ENCODE measurements at regions not wholly inside any gene's neighbourhood (a gene's known extent, or its start where the extent isn't known, plus 50 kb on each side); places are given as distances from the start of the nearest gene placed in this dataset.
"Not testable (repeated sequence)": the region's sequence is repeated elsewhere in the genome, so short reads cannot be mapped to it uniquely, and the experiment has no call there.

DNA sequence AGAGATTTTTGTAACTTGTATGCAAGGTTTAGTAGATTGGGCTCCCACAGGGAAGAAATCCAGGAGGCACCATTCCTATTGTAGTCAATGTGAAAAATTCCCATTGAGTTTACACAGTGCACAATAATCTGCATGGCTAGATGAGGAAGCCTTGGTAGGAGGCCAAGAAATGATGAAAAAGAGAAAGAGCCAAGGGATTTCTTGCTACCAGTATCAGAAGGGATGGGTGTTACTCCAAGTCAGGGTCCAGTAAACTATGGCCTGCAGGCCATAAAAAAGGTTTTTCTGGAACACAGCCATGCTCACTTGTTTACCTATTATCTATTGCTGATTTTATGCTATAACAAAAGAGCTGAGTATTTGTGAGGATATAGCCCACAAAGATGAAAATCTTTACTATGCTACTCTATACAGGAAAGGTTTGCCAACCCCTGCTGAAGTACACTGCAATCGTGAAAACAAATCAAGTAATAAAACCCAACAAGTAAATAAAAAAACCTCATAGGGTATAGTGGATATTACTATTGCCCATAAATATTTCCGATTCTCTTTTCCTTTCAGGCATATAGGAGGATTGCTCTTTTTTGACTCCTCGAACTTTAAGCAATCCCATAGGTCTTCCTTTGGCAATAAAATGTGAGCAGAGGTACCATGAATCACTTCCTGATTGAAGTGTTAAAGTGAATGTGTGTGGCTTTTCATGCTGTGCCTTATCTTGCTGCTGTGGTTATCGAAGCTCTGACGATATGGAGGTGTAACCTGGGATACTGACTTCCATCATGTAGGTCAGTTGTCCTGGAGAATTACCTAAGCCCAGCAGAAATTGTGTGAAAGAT lies 256.3 kb upstream of the MAGI2 start:
- DNase-seq = no peak

DNA sequence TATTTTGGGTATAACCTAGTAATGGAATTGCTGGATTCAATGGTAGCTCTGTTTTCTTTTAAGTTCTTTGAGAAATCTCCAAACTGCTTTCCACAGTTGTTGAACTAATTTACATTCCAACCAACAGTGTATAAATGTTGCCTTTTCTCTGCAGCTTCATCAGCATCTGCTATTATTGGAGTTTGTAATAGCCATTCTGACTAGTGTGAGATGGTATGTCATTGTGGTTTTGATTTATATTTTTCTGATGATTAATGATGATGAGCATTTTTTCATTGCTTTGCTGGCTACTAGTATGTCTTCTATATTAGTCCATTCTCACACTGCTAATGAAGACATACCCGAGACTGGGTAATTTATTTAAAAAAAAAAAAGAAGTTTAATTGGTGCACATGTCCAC lies 248.6 kb upstream of the MAGI2 start:
- no peak for DNase-seq

DNA sequence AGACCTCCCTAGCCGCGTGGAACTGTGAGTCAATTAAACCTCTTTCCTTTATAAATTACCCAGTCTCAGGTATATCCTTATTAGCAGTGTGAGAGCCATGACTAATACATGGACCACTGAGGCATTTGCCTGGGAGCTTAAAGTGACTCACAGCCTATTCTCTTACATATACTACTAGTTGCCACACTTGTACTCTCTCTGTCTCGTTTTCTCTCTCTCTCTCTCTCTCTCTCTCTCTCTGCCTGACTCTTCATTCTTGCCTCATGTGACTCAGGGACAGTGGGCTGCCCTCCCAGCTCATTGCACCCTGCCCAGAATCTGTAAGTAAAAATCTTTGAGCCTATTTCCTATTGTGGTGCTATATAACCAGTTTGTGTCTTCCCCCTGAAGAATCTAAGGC lies 238.5 kb upstream of the MAGI2 start:
- no peak for DNase-seq

DNA sequence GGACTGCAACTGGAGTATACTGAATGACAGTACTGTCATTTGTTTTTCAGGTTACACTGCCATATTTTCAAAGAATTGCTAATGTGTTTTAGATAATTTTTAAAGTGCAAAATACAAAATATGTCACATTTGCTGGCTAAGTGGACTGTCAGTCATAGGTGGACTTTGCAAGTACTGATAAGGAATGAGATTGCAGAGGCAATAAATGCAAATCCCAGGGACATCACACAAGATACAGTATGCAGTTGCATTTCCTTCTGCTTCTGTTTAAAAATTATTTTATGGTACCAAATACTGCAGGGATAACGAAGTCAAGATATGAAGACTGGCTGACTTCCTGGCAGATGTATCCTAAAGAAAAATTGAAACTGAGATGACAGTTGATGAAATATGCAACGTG lies 237.6 kb upstream of the MAGI2 start:
- no peak for DNase-seq

DNA sequence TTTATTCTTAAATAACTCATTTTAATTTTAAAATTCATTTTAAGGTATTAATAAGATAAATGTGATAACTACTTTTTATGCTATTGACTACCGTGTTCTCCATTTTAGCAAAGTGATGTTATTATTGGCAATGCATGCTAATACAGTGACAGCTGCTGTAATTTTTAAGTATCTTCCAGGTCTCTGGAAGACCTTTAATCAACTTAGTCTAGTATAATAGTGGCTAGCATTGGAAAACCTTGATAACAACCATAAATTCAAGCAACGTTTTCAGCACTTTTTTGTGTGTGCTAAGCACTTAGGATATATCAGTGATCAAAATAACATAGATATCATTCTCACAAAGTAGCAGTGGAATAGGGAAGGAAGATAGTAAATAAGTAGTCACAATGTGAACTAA lies 230.9 kb upstream of the MAGI2 start:
- no peak for DNase-seq

DNA sequence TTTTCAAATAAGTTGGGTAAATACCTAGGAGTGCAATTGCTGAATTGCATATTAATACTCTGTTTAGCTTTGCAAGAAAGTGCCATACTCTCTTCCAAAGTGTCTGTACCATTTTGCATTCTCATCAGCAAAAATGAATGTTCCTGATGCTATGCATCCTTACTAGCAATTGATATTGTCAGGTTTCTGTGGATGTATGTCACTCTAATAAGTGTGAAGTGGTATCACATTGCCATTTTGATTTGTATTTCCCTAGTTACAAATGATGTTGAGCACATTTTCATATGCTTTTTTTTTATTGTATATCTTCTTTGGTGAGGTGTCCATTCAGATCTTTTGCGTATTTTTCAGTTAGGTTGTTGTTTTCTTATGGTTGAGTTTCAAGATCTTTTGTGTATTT lies 230.4 kb upstream of the MAGI2 start:
- DNase-seq = no peak

DNA sequence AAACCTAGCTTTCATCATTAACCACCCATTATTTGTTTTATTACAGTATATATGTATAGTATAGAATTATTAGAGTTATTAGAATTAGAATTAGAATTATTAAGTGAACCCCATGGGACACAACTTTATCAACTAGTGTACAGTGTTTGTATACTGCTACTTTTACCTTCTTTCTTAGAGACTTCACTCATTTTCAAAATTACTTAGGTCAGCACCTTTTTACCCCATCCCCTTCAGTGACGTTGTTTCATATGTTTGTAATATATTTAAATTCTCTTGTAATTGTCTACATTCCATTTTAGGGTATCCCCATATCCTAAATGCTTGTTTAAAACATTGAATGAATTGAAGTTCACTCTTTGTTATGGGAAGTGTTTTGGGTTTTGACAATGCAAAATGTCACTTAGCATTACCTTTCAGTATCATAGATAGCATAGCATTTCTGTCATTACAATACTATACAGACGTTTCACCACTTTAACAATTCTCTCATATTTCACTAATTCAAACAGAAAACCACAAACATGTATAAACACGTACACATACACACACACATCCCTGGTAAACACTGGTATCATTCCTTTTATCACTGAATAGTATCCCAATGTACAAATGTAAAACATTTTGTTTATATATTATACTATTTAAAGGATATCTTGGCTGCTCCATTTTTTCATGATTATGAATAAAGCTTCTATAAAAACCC lies 229.9 kb upstream of the MAGI2 start:
- no peak for DNase-seq

DNA sequence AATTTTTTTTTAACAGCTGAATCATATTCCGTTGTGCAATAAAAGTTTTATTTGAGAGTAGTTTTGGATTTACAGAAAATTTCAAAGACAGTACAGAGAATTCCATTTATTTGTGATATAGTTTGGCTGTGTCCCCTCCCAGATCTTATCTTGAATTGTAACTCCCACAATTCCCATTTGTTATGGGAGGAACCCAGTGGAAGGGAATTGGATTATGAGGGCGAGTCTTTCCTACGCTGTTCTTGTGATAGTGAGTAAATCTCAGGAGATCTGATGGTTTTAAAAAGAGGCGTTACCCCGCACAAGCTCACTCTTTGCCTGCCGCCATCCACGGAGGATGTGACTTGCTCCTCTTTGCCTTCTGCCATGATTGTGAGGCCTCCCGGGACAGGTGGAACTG lies 228.0 kb upstream of the MAGI2 start:
- no peak for DNase-seq

DNA sequence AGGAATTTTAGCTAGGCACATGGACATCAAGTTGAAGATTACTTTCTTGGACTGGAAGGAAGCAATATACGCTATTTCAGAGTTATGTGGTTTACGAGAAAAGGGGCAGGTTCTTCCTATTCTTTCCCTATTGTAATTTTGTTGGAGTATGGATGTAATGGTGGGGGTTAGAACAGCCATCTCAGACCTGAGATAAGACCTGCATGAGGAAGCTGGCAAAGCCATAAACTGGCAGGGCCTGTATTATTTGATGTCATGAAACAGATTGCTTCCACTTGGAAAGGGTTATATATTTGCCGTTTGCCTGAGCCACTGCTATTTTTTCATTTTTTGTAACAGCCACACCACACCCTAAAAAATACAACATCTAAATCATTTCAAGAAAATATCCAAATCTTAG lies 220.5 kb upstream of the MAGI2 start:
- DNase-seq = no peak

DNA sequence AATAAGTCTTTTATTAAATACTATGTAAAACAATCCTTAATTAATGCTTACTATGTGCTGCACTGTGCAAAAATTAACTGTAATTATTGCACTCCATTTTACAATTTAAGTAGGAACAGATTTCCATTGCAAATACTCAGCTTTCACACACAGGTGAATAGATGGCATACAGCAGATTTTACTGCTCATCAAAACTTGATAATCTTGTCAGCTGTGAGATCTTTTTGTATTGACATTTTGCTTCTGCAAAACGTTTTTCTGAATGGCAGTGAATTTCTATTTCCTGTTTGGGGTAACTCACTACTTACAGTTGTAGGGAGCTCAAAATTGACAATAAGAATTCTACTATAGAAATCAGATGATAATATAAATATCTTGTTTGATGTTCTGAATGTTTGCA lies 220.0 kb upstream of the MAGI2 start:
- DNase-seq = no peak

DNA sequence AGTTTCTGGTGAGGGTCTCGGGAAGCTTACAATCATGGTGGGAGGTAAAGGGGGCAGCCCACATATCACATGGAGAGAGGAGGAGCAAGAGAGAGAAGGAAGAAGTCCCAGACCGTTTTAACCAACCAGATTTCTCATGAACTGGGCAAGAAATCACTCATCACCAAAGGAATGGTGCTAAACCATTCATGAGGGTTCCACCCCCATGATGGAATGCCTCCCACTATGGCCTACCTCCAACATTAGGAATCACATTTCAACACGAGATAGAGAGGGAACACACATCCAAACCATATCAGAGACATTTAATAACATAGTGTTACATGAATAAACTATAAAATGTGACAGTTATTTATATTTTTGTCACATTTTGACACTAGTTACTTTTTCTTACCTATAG lies 214.8 kb upstream of the MAGI2 start:
- DNase-seq = no peak

DNA sequence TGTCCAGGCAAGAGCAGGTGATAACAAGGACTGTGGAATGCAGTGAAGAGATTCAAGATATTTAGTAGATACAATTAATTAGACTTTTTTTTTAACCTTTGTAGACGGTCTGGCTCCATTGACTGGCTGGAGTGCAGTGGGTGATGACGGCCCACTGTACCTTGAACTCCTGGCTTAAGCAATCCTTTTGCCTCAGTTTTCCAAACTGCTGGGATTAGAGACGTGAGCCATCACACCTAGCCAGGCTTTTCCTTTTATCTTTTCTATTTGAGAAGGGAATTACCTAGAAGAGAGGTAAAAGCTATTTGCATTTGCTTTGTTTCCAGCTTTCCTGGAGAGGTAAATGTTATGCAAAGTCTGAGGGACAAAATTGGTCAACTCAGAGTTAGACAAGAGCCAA lies 213.0 kb upstream of the MAGI2 start:
- DNase-seq = no peak

DNA sequence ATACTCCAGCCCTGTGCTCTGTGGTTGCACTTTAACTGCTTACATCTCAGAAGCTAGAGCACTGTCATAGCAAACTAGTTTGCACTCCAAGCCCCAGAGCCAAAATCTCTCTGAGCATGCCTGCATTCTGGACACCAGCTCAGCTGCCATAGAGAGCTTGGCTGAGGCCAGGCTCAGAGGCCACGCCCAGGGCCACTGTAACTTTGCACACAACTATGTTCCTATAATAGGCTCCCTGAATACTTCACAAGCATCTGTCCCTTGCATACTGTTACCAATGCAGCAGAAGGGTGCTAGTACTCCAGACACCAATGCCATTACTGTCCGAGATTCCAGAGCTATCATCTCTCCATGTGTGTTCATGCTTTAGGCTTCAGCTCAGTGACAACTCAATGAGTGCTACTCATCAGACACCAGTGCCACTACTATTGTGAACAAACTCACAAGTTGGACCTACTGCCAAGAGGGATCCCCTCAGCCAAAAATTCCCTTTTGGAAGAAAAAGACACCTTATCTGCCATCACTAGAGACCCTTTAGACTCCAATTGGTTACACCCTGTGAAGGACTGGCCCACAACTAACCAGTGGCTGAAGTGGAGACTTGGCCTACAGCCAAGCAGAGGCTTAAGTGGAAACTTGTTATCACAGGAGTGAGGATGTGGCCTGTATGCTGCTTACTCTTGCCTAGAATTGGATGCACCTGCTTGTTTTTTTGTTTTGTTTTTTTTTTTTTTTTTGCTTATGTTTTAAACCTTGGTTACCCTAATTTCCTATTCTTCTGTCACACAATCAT lies 211.6 kb upstream of the MAGI2 start:
- DNase-seq = no peak

DNA sequence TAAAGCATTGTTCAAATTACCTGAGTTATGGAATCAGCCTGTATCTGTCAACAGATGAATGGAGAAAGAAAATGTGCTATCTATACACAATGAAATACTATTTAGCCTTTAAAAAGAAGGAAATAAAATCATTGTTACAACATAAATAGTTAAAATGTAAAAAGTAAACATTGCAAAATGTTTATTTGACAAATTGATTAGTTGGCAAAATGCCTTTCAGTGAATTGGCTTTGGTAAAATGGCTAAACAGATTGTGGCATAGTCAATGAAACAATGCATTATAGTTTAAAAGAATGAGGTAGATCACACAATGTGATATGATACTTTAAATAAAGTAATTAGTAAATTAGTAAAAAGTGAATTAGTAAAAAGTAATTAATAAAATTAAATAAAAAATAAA lies 204.8 kb upstream of the MAGI2 start:
- no peak for DNase-seq

DNA sequence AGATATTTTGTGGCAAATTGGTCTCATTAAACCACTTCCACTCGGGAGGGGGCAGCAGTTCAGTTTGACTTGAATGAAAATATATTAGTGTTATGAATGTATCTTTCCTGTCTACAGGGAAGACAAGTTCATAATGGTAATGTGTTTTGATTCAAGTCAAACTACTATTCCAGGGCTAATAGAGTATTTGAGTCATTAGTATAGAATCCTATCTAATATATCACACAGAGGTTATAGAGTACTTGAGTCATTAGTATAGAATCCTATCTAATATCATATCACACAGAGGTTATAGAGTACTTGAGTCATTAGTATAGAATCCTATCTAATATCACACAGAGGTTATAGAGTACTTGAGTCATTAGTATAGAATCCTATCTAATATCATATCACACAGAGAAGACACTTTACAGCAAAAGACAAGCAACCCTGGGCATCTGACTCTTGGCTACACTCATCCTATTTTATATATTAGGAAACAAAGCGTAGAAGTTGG lies 199.7 kb upstream of the MAGI2 start:
- no peak for DNase-seq

DNA sequence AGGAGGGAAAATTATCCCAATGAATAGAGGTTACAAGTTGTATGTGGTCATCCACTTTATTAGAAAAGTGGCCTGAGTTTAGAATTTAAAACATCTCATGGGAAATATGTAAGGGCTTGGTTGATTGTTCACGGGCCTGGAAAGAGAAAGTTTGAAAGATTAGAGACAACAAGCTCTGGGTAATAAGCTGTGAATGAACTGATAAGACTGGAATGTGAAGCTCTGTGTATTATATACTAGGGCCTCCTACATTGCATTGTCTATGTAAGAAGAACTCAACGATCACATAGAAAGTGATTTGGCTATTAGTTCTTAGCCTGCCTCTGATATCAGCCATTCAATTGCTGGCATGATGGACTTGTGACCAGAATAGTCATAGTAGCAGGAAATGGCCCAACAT lies 199.2 kb upstream of the MAGI2 start:
- DNase-seq = no peak

DNA sequence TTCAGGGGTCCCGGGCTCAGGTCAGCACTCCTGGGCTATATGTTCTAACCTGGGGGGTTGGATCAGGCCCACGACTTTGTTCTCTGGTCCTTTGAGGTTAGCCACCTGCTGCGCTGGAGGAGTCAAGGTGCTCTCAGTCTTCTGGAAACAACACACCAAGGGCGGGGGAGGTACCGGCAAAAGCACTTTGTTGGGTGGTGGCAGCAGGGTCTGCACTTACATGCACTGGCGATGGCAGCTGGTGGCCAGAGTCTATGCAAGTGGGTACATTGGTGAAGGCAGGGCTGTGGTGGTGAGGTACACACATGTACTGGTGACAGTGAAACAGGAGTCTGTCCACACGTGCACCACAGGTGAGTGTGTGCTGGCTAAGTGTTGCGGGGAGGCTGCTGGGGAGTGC lies 194.2 kb upstream of the MAGI2 start:
- DNase-seq = no peak

DNA sequence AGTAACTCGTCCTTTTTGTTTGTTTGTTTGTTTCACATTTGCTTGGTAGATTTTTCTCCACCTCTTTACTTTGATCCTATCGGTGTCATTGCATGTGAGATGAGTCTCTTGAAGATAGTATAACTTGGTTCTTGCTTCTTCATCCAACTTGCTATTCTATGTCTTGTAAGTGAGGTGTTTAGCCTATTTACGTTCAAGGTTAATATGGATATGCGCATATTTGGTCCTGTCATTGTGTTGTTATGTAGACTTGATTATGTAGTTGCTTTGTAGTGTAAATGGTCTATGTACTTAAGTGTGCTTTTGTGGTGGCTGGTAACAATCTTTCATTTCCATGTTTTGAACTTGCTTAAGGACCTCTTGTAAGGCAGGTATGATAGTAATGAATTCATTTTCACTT lies 192.8 kb upstream of the MAGI2 start:
- no peak for DNase-seq

DNA sequence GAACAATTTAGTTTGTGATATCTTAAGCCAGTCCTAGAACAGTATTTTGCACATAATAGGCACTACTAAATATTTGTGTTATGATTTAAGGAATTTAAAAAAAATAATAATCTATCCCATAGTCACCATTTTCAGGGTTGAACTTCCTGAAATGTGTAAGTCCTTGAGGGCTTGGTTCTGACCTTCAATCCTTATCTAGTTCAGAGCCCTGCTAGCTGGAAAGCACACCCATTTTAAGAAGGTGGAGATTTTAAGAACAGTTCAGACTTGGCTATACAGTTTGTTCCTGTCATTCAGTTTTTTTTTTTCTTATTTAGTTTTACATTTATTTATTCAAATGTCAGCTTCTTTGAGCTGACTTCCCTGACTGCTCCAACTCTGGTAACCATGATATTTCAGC lies 183.4 kb upstream of the MAGI2 start:
- no peak for DNase-seq

DNA sequence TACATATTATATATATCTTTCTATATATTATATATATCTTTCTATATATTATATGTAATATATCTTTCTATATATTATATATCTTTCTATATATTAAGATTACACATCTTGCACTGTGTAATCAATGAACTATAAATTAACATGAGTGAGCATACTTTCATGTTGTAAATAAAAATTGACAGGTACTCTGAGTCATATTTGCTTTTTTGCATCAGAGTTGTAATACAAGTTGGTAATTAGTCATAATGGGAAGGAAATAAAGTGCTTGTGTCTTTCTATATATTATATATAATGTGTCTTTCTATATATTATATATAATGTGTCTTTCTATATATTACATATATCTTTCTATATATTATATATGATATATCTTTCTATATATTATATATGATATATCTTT lies 172.5 kb upstream of the MAGI2 start:
- not testable (repeated sequence) for DNase-seq

DNA sequence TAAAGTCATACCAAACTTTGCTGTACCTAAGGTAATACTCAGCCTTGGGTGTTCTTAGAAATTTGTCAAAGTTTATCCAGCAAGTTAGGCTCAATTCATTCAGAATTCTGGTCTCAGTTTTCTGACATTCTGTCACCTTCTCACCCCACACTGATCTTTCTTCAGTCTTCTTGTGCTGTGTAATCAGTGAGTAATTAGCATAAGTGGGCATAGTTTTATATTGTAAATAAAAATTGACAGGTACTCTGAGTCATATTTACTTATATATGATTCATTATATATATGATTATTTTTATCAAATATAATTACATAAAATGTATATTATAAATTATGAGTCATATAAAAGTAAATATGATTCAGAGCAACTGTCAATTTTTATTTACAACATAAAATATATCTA lies 170.9 kb upstream of the MAGI2 start:
- no peak for DNase-seq

DNA sequence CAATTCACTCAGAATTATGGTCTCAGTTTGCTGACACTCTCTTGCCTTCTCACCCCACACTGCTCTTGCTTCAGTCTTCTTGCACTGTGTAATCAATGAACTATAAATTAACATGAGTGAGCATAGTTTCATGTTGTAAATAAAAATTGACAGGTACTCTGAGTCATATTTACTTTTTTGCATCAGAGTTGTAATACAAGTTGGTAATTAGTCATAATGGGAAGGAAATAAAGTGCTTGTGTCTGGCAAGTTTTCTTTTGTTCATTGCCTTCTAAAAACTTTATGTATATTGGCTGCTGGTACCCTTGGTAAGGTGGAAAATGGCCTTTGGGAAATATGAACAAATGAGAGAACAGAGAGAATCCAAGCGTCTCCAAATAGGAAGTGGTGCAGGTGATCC lies 169.3 kb upstream of the MAGI2 start:
- DNase-seq = no peak

DNA sequence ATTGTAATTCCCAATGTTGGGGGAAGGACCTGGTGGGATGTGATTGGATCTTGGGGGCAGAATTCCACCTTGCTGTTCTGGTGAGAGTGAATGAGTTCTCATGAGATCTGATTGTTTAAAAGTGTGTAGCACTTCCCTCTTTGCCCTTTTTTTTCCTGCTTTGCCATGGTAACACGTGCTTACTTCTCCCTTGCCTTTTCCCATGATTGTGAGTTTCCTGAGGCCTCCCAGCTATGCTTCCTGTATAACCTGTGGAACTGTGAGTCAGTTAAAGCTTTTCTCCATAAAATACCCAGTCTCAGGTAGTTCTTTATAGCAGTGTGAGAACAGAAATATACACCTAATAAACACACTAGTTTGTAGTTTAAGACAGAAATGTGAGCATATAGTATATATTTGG lies 166.8 kb upstream of the MAGI2 start:
- no peak for DNase-seq

DNA sequence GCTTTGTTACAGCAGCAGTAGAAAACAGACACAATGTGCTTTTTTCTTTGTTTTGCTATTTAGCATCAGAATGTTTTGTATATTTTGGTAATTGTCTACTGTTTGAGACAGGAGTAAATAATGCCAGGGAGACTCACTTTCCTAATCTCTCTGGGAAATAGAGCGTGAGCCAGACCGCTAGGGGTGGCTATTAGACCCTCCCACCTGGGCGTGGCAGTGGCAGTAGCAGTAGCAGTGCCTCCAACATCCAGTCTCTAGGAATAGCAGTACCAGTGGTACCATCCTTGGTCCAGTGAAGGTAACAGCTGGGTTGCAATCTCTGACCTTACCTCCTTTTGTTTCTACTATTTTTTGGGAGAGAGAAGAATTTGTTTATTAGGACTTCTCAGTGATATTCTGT lies 165.7 kb upstream of the MAGI2 start:
- no peak for DNase-seq
